PC-9 (cell line): ENCODE measurements at regions not wholly inside any gene's neighbourhood (a gene's known extent, or its start where the extent isn't known, plus 50 kb on each side); places are given as distances from the start of the nearest gene placed in this dataset.

Experiments used
- CTCF ChIP-seq: fragments of 200-600 bp; sonication (generic); conservative IDR thresholded peaks from 2 replicates; pipeline ENCODE4 v1.6.1; 2017; ENCODE audit warnings: mixed run types, antibody characterized with exemption, mild to moderate bottlenecking, moderate library complexity
- EZH2 ChIP-seq: fragments of 200-600 bp; sonication (generic); IDR thresholded peaks from 2 replicates; pipeline ENCODE4 v1.8.0; 2017; ENCODE audit warnings: antibody characterized with exemption, low read depth

GRCh38 chr6:98695091-98695801, 139.1 kb upstream of the POU3F2 start:
- TF ChIP-seq CTCF, result no peak
- no peak for TF ChIP-seq EZH2
